ENCODE measurements at regions not wholly inside any gene's neighbourhood (a gene's known extent, or its start where the extent isn't known, plus 50 kb on each side); places are given as distances from the start of the nearest gene placed in this dataset.

DNA sequence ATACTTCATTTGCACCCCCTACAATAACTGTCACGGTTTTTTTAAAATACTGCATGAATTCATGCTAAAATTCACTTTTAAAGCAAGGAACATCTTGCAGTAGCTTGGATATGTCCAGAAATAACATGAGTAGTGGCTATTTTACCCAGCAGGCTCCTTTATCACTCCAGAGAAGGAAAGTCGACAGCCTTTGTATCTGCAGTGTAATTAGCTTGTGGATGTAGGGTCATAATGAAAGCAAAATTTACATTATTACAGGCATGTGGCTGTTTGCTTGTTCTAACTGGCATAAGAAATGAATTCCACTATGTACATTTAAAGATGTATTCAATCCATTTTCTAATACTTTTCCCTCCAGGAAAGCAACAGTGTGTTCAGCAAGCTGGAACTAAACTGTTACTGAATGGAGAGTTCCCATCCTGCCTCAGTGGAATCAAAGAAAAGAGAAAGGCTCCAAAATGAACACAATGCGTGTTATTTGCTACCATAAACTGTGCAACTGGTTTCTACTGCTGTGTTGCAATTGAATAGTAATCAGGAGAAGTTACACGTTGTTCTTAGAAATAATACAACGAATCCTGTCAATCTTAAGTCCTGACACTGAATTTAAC, 321.2 kb upstream of the VRK2 start:
- Histone ChIP-seq H3K9me2 (replicated peaks; ENCODE audit: insufficient read depth) (no peaks in the 10 kb centered on the region), H2AFZ (no peak overlapping the region), H3K4me2 (no peak overlapping the region), H3K4me1 (ENCODE audit: insufficient read depth) (no peaks in the 10 kb centered on the region), H3K27ac (no peak overlapping the region), H3K79me2 (no peaks in the 10 kb centered on the region), H3K27me3 (no peaks in the 10 kb centered on the region), H4K20me1 (ENCODE audit: insufficient read depth, poor library complexity, severe bottlenecking) (no peaks in the 10 kb centered on the region), H3K4me3 (no peak overlapping the region), H3K9me3 (ENCODE audit: low read depth) (no peaks in the 10 kb centered on the region), H3K36me3 (replicated peaks; ENCODE audit: insufficient read depth, low read depth) (no peaks in the 10 kb centered on the region)
- TF ChIP-seq, protein P1, sequence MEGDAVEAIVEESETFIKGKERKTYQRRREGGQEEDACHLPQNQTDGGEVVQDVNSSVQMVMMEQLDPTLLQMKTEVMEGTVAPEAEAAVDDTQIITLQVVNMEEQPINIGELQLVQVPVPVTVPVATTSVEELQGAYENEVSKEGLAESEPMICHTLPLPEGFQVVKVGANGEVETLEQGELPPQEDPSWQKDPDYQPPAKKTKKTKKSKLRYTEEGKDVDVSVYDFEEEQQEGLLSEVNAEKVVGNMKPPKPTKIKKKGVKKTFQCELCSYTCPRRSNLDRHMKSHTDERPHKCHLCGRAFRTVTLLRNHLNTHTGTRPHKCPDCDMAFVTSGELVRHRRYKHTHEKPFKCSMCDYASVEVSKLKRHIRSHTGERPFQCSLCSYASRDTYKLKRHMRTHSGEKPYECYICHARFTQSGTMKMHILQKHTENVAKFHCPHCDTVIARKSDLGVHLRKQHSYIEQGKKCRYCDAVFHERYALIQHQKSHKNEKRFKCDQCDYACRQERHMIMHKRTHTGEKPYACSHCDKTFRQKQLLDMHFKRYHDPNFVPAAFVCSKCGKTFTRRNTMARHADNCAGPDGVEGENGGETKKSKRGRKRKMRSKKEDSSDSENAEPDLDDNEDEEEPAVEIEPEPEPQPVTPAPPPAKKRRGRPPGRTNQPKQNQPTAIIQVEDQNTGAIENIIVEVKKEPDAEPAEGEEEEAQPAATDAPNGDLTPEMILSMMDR (IDR thresholded peaks at IDR 0.05; ENCODE audit: poor library complexity): no peak
- TF ChIP-seq EZH2 (IDR thresholded peaks at IDR 0.05; ENCODE audit: borderline replicate concordance): no peak
- TF ChIP-seq EZH2phosphoT487 (IDR thresholded peaks at IDR 0.05; ENCODE audit: low read depth, severe bottlenecking, unreplicated experiment): no peak
- 89% methylated on average over 5 of the region's 5 CpGs for WGBS (ENCODE audit: low lambda C conversion rate, missing lambda C conversion rate)
- DNase-seq (ENCODE audit: low spot score): no peak

DNA sequence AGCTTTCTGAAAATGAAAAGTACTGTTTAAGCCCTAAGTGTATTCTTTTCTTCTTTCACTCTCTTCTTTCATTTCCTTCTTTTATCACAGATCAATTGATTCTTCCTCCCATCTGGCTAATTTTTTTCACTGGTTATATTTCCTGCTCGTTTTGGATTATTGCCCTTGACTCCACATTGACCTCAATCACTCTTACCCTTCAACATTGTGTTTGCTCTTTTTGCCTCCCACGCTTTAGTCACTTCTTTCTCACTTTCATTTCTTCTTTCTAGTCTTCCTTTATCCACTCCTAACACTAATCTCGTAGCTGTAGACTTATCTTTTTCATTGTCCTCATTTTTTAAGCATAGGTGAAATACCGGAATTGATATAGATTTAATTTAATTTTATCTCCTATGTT, 320.3 kb upstream of the VRK2 start:
- no peaks in the 10 kb centered on the region for H3K79me2 ChIP-seq
- H3K27me3 ChIP-seq: no peaks in the 10 kb centered on the region
- H3K9me2 ChIP-seq (replicated peaks; ENCODE audit: insufficient read depth): no peaks in the 10 kb centered on the region
- H3K4me2 ChIP-seq: no peak overlapping the region
- no peaks in the 10 kb centered on the region for H4K20me1 ChIP-seq (ENCODE audit: insufficient read depth, poor library complexity, severe bottlenecking)
- TF ChIP-seq EZH2 (IDR thresholded peaks at IDR 0.05; ENCODE audit: borderline replicate concordance): no peak
- TF ChIP-seq, protein P1 (IDR thresholded peaks at IDR 0.05; ENCODE audit: poor library complexity): no peak
- TF ChIP-seq EZH2phosphoT487 (IDR thresholded peaks at IDR 0.05; ENCODE audit: low read depth, severe bottlenecking, unreplicated experiment): no peak
- no peaks in the 10 kb centered on the region for H3K36me3 ChIP-seq (replicated peaks; ENCODE audit: insufficient read depth, low read depth)
- WGBS (ENCODE audit: low lambda C conversion rate, missing lambda C conversion rate): 79% methylated on average over 4 of the region's 4 CpGs
- H3K9me3 ChIP-seq (ENCODE audit: low read depth): no peaks in the 10 kb centered on the region
- no peak overlapping the region for H3K27ac ChIP-seq
- H3K4me1 ChIP-seq (ENCODE audit: insufficient read depth): no peaks in the 10 kb centered on the region
- no peak for DNase-seq (ENCODE audit: low spot score)
- no peak overlapping the region for H3K4me3 ChIP-seq
- no peak overlapping the region for H2AFZ ChIP-seq

DNA sequence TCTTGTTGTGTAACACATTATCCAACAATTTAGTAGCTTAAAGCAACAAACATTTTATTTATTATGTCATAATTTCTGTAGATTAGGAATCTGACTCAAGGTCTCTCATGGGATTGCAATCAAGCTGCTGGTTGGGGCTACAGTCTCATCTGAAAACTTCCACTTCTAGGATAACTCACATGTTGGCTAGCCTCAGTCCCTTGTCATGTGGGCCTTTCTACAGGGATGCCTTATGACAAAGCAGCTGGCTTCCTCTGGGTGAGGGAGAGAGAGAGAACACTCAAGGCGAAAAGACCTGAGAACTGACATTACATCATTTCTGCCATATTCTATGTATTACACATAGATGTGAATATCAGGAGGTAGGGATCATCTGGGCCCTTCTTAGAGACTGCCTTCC, 317.9 kb upstream of the VRK2 start:
- Histone ChIP-seq H3K9me3 (ENCODE audit: low read depth) (no peaks in the 10 kb centered on the region), H4K20me1 (ENCODE audit: insufficient read depth, poor library complexity, severe bottlenecking) (no peaks in the 10 kb centered on the region), H3K4me2 (no peak overlapping the region), H3K79me2 (no peaks in the 10 kb centered on the region), H3K9me2 (replicated peaks; ENCODE audit: insufficient read depth) (no peaks in the 10 kb centered on the region), H2AFZ (no peak overlapping the region), H3K27ac (no peak overlapping the region), H3K36me3 (replicated peaks; ENCODE audit: insufficient read depth, low read depth) (no peaks in the 10 kb centered on the region), H3K4me3 (no peak overlapping the region), H3K4me1 (ENCODE audit: insufficient read depth) (no peaks in the 10 kb centered on the region), H3K27me3 (no peaks in the 10 kb centered on the region)
- TF ChIP-seq EZH2phosphoT487 (IDR thresholded peaks at IDR 0.05; ENCODE audit: low read depth, severe bottlenecking, unreplicated experiment): no peak
- TF ChIP-seq EZH2 (IDR thresholded peaks at IDR 0.05; ENCODE audit: borderline replicate concordance): no peak
- TF ChIP-seq, protein P1 (IDR thresholded peaks at IDR 0.05; ENCODE audit: poor library complexity): no peak
- no peak for DNase-seq (ENCODE audit: low spot score)
- WGBS (ENCODE audit: low lambda C conversion rate, missing lambda C conversion rate): 96% methylated on average over 1 of the region's 1 CpG

DNA sequence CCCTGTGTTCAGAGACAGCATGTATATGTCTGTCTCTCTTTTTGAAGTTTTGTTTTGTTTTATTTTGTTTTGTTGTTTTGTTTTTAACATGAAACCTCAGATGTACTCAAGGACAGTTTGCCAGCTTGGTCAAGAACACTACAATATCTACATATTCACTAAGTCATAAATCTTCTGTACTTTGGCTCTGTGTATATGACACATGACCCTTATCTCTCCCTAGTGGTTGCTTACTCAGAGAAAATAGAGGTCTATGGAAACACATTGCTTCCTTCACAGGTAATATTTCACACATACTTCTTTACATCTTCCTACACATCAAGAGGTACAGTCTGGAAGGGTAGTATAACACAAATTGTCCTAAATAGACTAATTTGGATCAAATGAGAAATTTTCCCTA, 312.6 kb upstream of the VRK2 start:
- H3K9me3 ChIP-seq (ENCODE audit: low read depth): no peaks in the 10 kb centered on the region
- TF ChIP-seq EZH2phosphoT487 (IDR thresholded peaks at IDR 0.05; ENCODE audit: low read depth, severe bottlenecking, unreplicated experiment): no peak
- TF ChIP-seq EZH2 (IDR thresholded peaks at IDR 0.05; ENCODE audit: borderline replicate concordance): no peak
- TF ChIP-seq, protein P1 (IDR thresholded peaks at IDR 0.05; ENCODE audit: poor library complexity): no peak
- no peaks in the 10 kb centered on the region for H4K20me1 ChIP-seq (ENCODE audit: insufficient read depth, poor library complexity, severe bottlenecking)
- no peaks in the 10 kb centered on the region for H3K4me1 ChIP-seq (ENCODE audit: insufficient read depth)
- H3K9me2 ChIP-seq (replicated peaks; ENCODE audit: insufficient read depth): no peaks in the 10 kb centered on the region
- H3K4me2 ChIP-seq: no peak overlapping the region
- H3K27me3 ChIP-seq: no peaks in the 10 kb centered on the region
- H3K36me3 ChIP-seq (replicated peaks; ENCODE audit: insufficient read depth, low read depth): no peaks in the 10 kb centered on the region
- peak; percentile 16 for DNase-seq (ENCODE audit: low spot score)
- H3K4me3 ChIP-seq: no peak overlapping the region
- H3K79me2 ChIP-seq: no peaks in the 10 kb centered on the region
- no peak overlapping the region for H2AFZ ChIP-seq
- H3K27ac ChIP-seq: peak overlapping the region; percentile 36

Data from hepatocyte (in vitro differentiated cells).